ENCODE measurements at regions not wholly inside any gene's neighbourhood (a gene's known extent, or its start where the extent isn't known, plus 50 kb on each side); places are given as distances from the start of the nearest gene placed in this dataset.
A peak's percentile ranks its signal among the peaks of the same experiment; 100 is the strongest.

- no peak overlapping the region for H3K4me3 ChIP-seq (ENCODE audit: low read depth, low read length)
- no peak for TF ChIP-seq CTCF (IDR thresholded peaks at IDR 0.05; ENCODE audit: low read depth, low read length)
- TF ChIP-seq MAX (IDR thresholded peaks at IDR 0.05; ENCODE audit: low read depth, low read length), result no peak
- no peak for TF ChIP-seq MYC (IDR thresholded peaks at IDR 0.05; ENCODE audit: low read depth, low read length)
- TF ChIP-seq POLR2A (IDR thresholded peaks at IDR 0.05; ENCODE audit: extremely low read depth, insufficient read length), result no peak
- no peak for DNase-seq (ENCODE audit: low read depth)
Observed at GRCh38 chr18:38895560-38895959, 1330.0 kb upstream of the CELF4 start.

GRCh38 chr18:38887671-38888020, 1322.0 kb upstream of the CELF4 start:
- no peak overlapping the region for H3K4me3 ChIP-seq (ENCODE audit: low read depth, low read length)
- TF ChIP-seq POLR2A (IDR thresholded peaks at IDR 0.05; ENCODE audit: extremely low read depth, insufficient read length), result no peak
- no peak for TF ChIP-seq CTCF (IDR thresholded peaks at IDR 0.05; ENCODE audit: low read depth, low read length)
- no peak for TF ChIP-seq MYC (IDR thresholded peaks at IDR 0.05; ENCODE audit: low read depth, low read length)
- TF ChIP-seq MAX (IDR thresholded peaks at IDR 0.05; ENCODE audit: low read depth, low read length), result no peak
- no peak for DNase-seq (ENCODE audit: low read depth)

GRCh38 chr18:38886861-38887670, 1321.5 kb upstream of the CELF4 start:
- DNase-seq (ENCODE audit: low read depth), result no peak
- no peak overlapping the region for H3K4me3 ChIP-seq (ENCODE audit: low read depth, low read length)
- TF ChIP-seq POLR2A (IDR thresholded peaks at IDR 0.05; ENCODE audit: extremely low read depth, insufficient read length) (no peak), CTCF (IDR thresholded peaks at IDR 0.05; ENCODE audit: low read depth, low read length) (no peak), MYC (IDR thresholded peaks at IDR 0.05; ENCODE audit: low read depth, low read length) (no peak), MAX (IDR thresholded peaks at IDR 0.05; ENCODE audit: low read depth, low read length) (no peak)

DNA sequence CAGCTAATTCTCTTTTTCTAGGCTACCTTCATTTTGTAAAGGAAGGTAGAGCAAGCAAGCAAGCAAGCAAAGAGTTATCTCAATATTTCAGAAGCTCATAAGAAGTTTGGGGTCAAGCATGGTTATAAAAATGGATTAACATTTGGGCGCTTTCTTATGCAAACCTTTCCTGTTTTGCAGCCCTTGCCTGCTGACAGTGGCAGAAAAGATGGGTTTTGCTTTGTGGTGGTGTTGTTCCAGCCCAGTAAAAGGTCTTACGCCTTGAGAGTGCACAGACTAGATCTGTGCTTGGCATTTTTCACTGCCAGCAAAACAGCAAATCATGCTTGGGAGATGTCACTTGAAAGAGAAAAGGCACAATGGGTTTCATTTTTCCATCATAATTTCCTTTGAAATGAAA, 1320.6 kb upstream of the CELF4 start:
- no peak for DNase-seq (ENCODE audit: low read depth)
- no peak overlapping the region for H3K4me3 ChIP-seq (ENCODE audit: low read depth, low read length)
- TF ChIP-seq CTCF (IDR thresholded peaks at IDR 0.05; ENCODE audit: low read depth, low read length), result no peak
- no peak for TF ChIP-seq POLR2A (IDR thresholded peaks at IDR 0.05; ENCODE audit: extremely low read depth, insufficient read length)
- TF ChIP-seq MAX (IDR thresholded peaks at IDR 0.05; ENCODE audit: low read depth, low read length), result no peak

GRCh38 chr18:38884050-38884449, 1318.5 kb upstream of the CELF4 start:
- peak; percentile 3 for DNase-seq (ENCODE audit: low read depth)
- TF ChIP-seq POLR2A (IDR thresholded peaks at IDR 0.05; ENCODE audit: extremely low read depth, insufficient read length) (no peak), MYC (IDR thresholded peaks at IDR 0.05; ENCODE audit: low read depth, low read length) (no peak), CTCF (IDR thresholded peaks at IDR 0.05; ENCODE audit: low read depth, low read length) (no peak), MAX (IDR thresholded peaks at IDR 0.05; ENCODE audit: low read depth, low read length) (no peak)
- no peak overlapping the region for H3K4me3 ChIP-seq (ENCODE audit: low read depth, low read length)
